ENCODE measurements at regions not wholly inside any gene's neighbourhood (a gene's known extent, or its start where the extent isn't known, plus 50 kb on each side); places are given as distances from the start of the nearest gene placed in this dataset.

- no peak for TF ChIP-seq EP300 (IDR thresholded peaks at IDR 0.05)
- TF ChIP-seq, protein P1, sequence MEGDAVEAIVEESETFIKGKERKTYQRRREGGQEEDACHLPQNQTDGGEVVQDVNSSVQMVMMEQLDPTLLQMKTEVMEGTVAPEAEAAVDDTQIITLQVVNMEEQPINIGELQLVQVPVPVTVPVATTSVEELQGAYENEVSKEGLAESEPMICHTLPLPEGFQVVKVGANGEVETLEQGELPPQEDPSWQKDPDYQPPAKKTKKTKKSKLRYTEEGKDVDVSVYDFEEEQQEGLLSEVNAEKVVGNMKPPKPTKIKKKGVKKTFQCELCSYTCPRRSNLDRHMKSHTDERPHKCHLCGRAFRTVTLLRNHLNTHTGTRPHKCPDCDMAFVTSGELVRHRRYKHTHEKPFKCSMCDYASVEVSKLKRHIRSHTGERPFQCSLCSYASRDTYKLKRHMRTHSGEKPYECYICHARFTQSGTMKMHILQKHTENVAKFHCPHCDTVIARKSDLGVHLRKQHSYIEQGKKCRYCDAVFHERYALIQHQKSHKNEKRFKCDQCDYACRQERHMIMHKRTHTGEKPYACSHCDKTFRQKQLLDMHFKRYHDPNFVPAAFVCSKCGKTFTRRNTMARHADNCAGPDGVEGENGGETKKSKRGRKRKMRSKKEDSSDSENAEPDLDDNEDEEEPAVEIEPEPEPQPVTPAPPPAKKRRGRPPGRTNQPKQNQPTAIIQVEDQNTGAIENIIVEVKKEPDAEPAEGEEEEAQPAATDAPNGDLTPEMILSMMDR (IDR thresholded peaks at IDR 0.05): no peak
- no peak for TF ChIP-seq POLR2AphosphoS5 (IDR thresholded peaks at IDR 0.05)
- TF ChIP-seq POLR2A (IDR thresholded peaks at IDR 0.05): no peak
Observed at GRCh38 chr7:3165681-3166580, 122.3 kb upstream of the CARD11 start.
